ENCODE measurements at regions not wholly inside any gene's neighbourhood (a gene's known extent, or its start where the extent isn't known, plus 50 kb on each side); places are given as distances from the start of the nearest gene placed in this dataset.

DNA sequence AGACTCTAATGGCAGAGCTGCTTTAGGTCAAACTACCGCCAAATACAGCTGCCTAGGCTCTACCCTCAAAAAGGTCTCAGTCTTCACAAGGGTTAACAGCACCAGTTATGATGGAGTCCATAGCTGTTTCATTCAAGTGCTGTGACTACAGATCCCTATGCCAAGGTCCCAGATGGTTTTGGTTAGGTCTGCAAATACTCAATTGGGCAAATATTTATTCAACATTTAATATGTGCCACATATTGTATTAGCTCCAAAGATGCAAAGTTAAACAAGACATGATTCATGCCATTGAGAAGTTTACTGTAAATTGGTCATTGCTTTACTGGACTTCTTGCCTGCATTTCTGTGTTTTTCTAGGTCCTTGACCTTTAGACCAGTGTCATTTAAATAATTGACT, 55.8 kb upstream of the TFAP2D start:
- DNase-seq (ENCODE audit: low spot score) = no peak
- no peak for TF ChIP-seq CTCF (IDR thresholded peaks at IDR 0.05; ENCODE audit: extremely low read depth, insufficient read depth, missing control alignments)
- in situ Hi-C loops (cut with MboI; ENCODE audit: low pct_unique_long_range_greater_than_20kb, low sequenced_read_pairs, unreplicated experiment) = no loop called here

GRCh38 chr6:50658561-50658960, 54.8 kb upstream of the TFAP2D start:
- in situ Hi-C loops (cut with MboI; ENCODE audit: low pct_unique_long_range_greater_than_20kb, low sequenced_read_pairs, unreplicated experiment) = no loop called here
- DNase-seq (ENCODE audit: low spot score) = no peak
- no peak for TF ChIP-seq CTCF (IDR thresholded peaks at IDR 0.05; ENCODE audit: extremely low read depth, insufficient read depth, missing control alignments)

GRCh38 chr6:50661636-50662035, 51.7 kb upstream of the TFAP2D start:
- TF ChIP-seq CTCF (IDR thresholded peaks at IDR 0.05; ENCODE audit: extremely low read depth, insufficient read depth, missing control alignments) = no peak
- no peak for DNase-seq (ENCODE audit: low spot score)
- in situ Hi-C loops (cut with MboI; ENCODE audit: low pct_unique_long_range_greater_than_20kb, low sequenced_read_pairs, unreplicated experiment) = no loop called here

All from GM13977 (cell line).